ENCODE measurements at regions not wholly inside any gene's neighbourhood (a gene's known extent, or its start where the extent isn't known, plus 50 kb on each side); places are given as distances from the start of the nearest gene placed in this dataset.

DNA sequence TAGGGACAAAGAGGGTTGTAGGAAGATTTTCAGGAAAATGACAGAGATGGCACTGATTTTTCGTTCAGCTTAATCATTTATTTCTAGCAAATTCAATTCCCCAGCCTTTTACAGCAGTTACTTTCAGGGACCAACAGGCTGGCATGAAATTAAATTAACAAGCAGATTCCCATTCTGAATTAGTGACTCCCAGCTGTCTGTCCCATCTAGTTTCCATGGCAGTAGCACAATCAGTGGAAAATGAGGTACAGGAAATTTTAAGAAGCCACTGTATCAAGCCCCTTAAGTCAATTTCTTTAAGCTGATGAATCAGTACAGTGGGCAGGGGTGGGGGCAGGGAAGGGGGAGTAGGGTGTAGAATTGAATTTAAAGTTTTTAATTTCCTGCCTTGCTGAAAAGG is 121.1 kb upstream of the TEX13C start:
- WGBS, 4 donors = 45 to 77% (median 52%) methylated on average over 1 of the region's 1 CpG
- peaks cover 16% of the 10 kb centered on the region for H3K27me3 ChIP-seq
- no peak for DNase-seq
- no peak overlapping the region for H3K4me3 ChIP-seq
- intact Hi-C loops (cut with DNase I) = no loop called here
- no peak overlapping the region for H3K27ac ChIP-seq
- H3K9me3 ChIP-seq (replicated peaks in 1 of 3) = no peaks in the 10 kb centered on the region
- no peaks in the 10 kb centered on the region for H3K36me3 ChIP-seq (replicated peaks in 1 of 2)
- TF ChIP-seq, protein P1, sequence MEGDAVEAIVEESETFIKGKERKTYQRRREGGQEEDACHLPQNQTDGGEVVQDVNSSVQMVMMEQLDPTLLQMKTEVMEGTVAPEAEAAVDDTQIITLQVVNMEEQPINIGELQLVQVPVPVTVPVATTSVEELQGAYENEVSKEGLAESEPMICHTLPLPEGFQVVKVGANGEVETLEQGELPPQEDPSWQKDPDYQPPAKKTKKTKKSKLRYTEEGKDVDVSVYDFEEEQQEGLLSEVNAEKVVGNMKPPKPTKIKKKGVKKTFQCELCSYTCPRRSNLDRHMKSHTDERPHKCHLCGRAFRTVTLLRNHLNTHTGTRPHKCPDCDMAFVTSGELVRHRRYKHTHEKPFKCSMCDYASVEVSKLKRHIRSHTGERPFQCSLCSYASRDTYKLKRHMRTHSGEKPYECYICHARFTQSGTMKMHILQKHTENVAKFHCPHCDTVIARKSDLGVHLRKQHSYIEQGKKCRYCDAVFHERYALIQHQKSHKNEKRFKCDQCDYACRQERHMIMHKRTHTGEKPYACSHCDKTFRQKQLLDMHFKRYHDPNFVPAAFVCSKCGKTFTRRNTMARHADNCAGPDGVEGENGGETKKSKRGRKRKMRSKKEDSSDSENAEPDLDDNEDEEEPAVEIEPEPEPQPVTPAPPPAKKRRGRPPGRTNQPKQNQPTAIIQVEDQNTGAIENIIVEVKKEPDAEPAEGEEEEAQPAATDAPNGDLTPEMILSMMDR (IDR thresholded peaks at IDR 0.05) = no peak
- TF ChIP-seq POLR2A (IDR thresholded peaks at IDR 0.05) = no peak
- H3K4me1 ChIP-seq (replicated peaks in 1 of 2) = no peaks in the 10 kb centered on the region

DNA sequence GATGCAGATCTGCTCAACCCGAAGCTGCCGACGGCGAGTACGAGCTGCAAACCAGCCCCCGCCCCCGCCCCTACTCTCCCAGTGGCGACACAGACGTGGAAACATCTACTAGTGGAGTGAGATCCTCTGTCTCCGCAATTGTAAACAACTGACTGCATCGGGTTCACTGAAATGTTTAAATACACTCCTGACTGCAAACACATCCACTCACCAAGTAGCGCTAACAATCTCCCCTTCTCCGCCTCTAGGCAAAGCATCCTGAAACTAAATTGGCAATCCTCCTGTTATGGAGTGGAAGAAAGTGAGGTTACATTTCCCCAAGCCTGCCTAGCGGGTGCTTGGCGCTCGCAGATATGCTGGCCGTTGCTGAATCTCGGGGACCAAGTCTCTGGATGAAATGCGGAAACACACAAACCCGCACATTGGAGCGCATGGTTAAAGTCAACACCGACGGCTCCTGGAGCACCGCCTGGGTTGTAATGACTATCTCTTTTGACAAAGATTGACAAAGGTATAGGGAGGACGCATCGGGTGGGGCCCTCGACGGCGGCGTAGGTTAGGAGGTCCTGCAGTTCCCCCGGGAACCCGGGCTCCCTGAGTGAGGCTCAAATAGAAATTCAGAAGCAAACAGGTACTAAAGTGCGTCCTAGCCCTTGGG is 117.0 kb upstream of the TEX13C start:
- intact Hi-C loops (cut with DNase I) = no loop called here
- 0 to 36% (median 15%) methylated on average over 4 to 33 of the region's 33 CpGs for WGBS, 4 donors

DNA sequence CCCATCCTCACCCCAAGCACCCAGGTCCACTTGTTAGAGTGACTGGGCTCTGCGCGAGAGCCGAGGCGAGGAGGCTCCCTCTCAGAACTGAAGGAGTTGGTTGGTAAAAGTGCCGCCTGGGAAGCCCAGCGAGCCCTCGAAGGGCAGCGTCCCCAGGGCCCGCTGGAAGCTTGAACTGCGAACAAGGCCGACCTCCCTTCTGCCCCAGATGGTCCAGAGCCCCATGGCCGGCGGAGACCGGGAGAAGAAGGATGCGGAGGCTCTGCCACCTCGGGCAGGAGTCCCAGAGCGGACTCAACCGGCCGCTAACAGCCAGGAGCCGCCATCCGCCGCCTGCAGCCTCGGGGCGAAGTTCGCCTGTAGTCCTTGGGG is 116.3 kb upstream of the TEX13C start:
- intact Hi-C loops (cut with DNase I) = no loop called here
- peaks cover 22% of the 10 kb centered on the region for H3K27me3 ChIP-seq
- WGBS, 4 donors = 1 to 53% (median 27%) methylated on average over 4 to 25 of the region's 25 CpGs; no CpG with 5 or more reads in 1 of the 4 donors

More for the DNA sequence above, 117.0 kb upstream of the TEX13C start:
- Histone ChIP-seq H3K9me3 (replicated peaks in 1 of 3) (no peaks in the 10 kb centered on the region), H3K36me3 (replicated peaks in 1 of 2) (no peaks in the 10 kb centered on the region), H3K4me1 (replicated peaks in 1 of 2) (no peaks in the 10 kb centered on the region), H3K4me3 (peak overlapping the region in 1 of 4 donors; percentile 53), H3K27ac (no peak overlapping the region), H3K27me3 (peaks cover 22% of the 10 kb centered on the region)
- TF ChIP-seq POLR2A (IDR thresholded peaks at IDR 0.05) = no peak
- TF ChIP-seq, protein P1 (IDR thresholded peaks at IDR 0.05) = no peak
- DNase-seq = peak in 1 of 7 donors; percentile 50

DNA sequence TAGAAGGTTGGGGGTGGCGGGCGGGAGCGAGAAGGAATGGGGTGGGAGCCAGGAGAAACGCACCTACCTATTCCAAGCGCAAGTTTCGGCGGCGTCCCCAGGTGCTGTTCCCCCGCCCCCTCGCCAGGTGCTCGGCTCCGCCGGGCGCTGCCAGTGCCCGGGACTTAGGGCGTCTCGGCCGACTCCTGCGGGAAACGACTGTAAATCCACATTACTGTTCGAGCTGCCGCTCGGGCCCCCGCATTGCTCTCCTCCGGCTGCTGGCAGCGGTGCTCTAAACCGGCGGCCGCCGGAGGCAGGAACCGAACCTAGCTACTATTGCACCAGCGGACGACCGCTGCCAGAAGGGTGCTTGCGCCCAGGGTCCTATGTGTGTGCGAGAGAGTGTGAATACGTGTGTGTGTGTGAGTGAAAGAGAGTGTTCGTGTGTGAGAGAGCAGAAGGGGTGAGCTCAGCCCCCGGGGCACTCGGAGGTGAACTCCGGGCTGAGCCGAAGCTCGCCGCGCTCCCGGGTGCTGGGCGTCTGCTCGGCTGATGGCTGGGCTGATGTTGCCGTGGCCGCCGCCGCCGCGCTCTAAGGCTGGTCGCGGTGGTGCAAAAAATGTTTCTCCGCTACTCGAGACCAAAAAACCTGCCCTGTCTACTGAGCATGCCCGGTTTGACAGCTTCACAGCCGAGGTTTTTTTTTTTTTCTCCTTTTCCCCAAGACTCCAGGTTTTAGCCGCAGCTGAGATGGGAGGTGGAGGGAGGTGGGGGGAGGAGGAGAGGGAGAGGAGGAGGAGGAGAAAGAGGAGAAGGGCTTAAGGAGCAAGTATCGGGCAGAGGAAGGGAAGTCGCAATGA is 115.7 kb upstream of the TEX13C start:
- Histone ChIP-seq H3K9me3 (replicated peaks in 1 of 3) (no peaks in the 10 kb centered on the region), H3K4me3 (peak overlapping the region in 2 of 4 donors; percentile 18 to 53), H3K27ac (peak overlapping the region in 2 of 5 donors; percentile 76 to 80), H3K27me3 (peaks cover 22% of the 10 kb centered on the region), H3K36me3 (replicated peaks in 1 of 2) (no peaks in the 10 kb centered on the region), H3K4me1 (replicated peaks in 1 of 2) (no peaks in the 10 kb centered on the region)
- TF ChIP-seq, protein P1 (IDR thresholded peaks at IDR 0.05) = no peak
- TF ChIP-seq POLR2A (IDR thresholded peaks at IDR 0.05) = peak; percentile 28 to 41
- peak; percentile 29 to 69 (median 46) for DNase-seq
- intact Hi-C loops (cut with DNase I) = no loop called here
- WGBS, 4 donors = 1 to 38% (median 16%) methylated on average over 6 to 63 of the region's 63 CpGs

More for the DNA sequence above, 116.3 kb upstream of the TEX13C start:
- peak in 5 of 7 donors; percentile 4 to 46 (median 15) for DNase-seq
- Histone ChIP-seq H3K9me3 (replicated peaks in 1 of 3) (no peaks in the 10 kb centered on the region), H3K27ac (peak overlapping the region in 1 of 5 donors; percentile 12), H3K4me3 (peak overlapping the region in 2 of 4 donors; percentile 18 to 53), H3K36me3 (replicated peaks in 1 of 2) (no peaks in the 10 kb centered on the region), H3K4me1 (replicated peaks in 1 of 2) (no peaks in the 10 kb centered on the region)
- TF ChIP-seq POLR2A (IDR thresholded peaks at IDR 0.05) = no peak
- TF ChIP-seq, protein P1 (IDR thresholded peaks at IDR 0.05) = no peak
